Uterus (tissue), 3 donors: ENCODE measurements at regions not wholly inside any gene's neighbourhood (a gene's known extent, or its start where the extent isn't known, plus 50 kb on each side); places are given as distances from the start of the nearest gene placed in this dataset.

Experiments
- DNase-seq, 2 donors: peaks; one replicate each; pipeline ENCODE4 v3.0.0-alpha.2; 2019 to 2020
- H3K27ac ChIP-seq, 2 donors: fragments of 200-600 bp; sonication (generic); 1 replicate in 1 of 2; 2 replicates in 1 of 2; pipeline ENCODE4 v1.5.1; 2016 to 2018
- H3K27me3 ChIP-seq, 2 donors: fragments of 200-600 bp; sonication (generic); one replicate each; pipeline ENCODE4 v1.5.1; 2018 to 2019; ENCODE audit warnings: control low read depth in 1 of 2
- H3K36me3 ChIP-seq, 2 donors: fragments of 200-600 bp; sonication (generic); one replicate each; pipeline ENCODE4 v1.5.1; 2019; ENCODE audit warnings: control low read depth in 1 of 2
- H3K4me1 ChIP-seq, 2 donors: fragments of 200-600 bp; sonication (generic); one replicate each; pipeline ENCODE4 v1.5.1; 2018 to 2019; ENCODE audit warnings: control low read depth in 1 of 2
- H3K4me3 ChIP-seq, 2 donors: fragments of 200-600 bp; sonication (generic); 1 replicate in 1 of 2; 2 replicates in 1 of 2; pipeline ENCODE4 v1.5.1; 2018 to 2019; ENCODE audit warnings: mild to moderate bottlenecking in 1 of 2
- H3K9me3 ChIP-seq, 2 donors: fragments of 200-600 bp; sonication (generic); one replicate each; pipeline ENCODE4 v1.5.1; 2019; ENCODE audit warnings: control low read depth in 1 of 2
- CTCF ChIP-seq, 4 experiments: fragments of 200-600 bp in 2 of 4; fragments of 450-650 bp in 2 of 4; sonication (generic) in 2 of 4; IDR thresholded peaks; one replicate each; pipeline ENCODE4 v1.5.1; 2016 to 2019; ENCODE audit warnings: antibody characterized with exemption in 4 of 4, mild to moderate bottlenecking in 2 of 4, moderate library complexity in 1 of 4
- POLR2A ChIP-seq, 2 donors: fragments of 450-650 bp; IDR thresholded peaks; one replicate each; pipeline ENCODE4 v1.6.1; 2016; ENCODE audit warnings: antibody characterized with exemption in 2 of 2, mild to moderate bottlenecking in 1 of 2, moderate library complexity in 1 of 2
- intact Hi-C: fragments of 100-400 bp; cut with DNase I; formaldehyde crosslinking; loops from one replicate; pipeline ENCODE4 v1.15.1; 2023; ENCODE audit warnings: low total_unique reads
- donor health status: DM: yes; HTN: yes; CAD: no.

GRCh38 chr6:40726853-40727252 is 139.7 kb upstream of the LRFN2 start:
- Histone ChIP-seq H3K27ac (no peak overlapping the region), H3K36me3 (no peaks in the 10 kb centered on the region), H3K4me1 (no peaks in the 10 kb centered on the region), H3K27me3 (no peaks in the 10 kb centered on the region), H3K9me3 (no peaks in the 10 kb centered on the region), H3K4me3 (no peak overlapping the region)
- DNase-seq: no peak
- TF ChIP-seq POLR2A (IDR thresholded peaks at IDR 0.05) (no peak), CTCF (IDR thresholded peaks at IDR 0.05) (no peak)
- intact Hi-C loops: no loop called here

GRCh38 chr6:40725390-40725789 is 138.2 kb upstream of the LRFN2 start:
- H3K9me3 ChIP-seq: no peaks in the 10 kb centered on the region
- no peak for DNase-seq
- no peak for TF ChIP-seq CTCF (IDR thresholded peaks at IDR 0.05)
- TF ChIP-seq POLR2A (IDR thresholded peaks at IDR 0.05): no peak
- H3K4me1 ChIP-seq: no peaks in the 10 kb centered on the region
- H3K27me3 ChIP-seq: no peaks in the 10 kb centered on the region
- H3K4me3 ChIP-seq: no peak overlapping the region
- no peaks in the 10 kb centered on the region for H3K36me3 ChIP-seq
- no peak overlapping the region for H3K27ac ChIP-seq
- intact Hi-C loops: no loop called here

GRCh38 chr6:40724886-40725285 is 137.7 kb upstream of the LRFN2 start:
- Histone ChIP-seq H3K4me1 (no peaks in the 10 kb centered on the region), H3K4me3 (no peak overlapping the region), H3K27ac (no peak overlapping the region), H3K27me3 (no peaks in the 10 kb centered on the region), H3K9me3 (no peaks in the 10 kb centered on the region), H3K36me3 (no peaks in the 10 kb centered on the region)
- DNase-seq: no peak
- no peak for TF ChIP-seq CTCF (IDR thresholded peaks at IDR 0.05)
- intact Hi-C loops: no loop called here

GRCh38 chr6:40723967-40724366 is 136.8 kb upstream of the LRFN2 start:
- no peaks in the 10 kb centered on the region for H3K27me3 ChIP-seq
- no peaks in the 10 kb centered on the region for H3K36me3 ChIP-seq
- no peak overlapping the region for H3K4me3 ChIP-seq
- TF ChIP-seq POLR2A (IDR thresholded peaks at IDR 0.05) (no peak), CTCF (IDR thresholded peaks at IDR 0.05) (no peak)
- no peak for DNase-seq
- H3K9me3 ChIP-seq: no peaks in the 10 kb centered on the region
- intact Hi-C loops: no loop called here
- no peaks in the 10 kb centered on the region for H3K4me1 ChIP-seq
- no peak overlapping the region for H3K27ac ChIP-seq

GRCh38 chr6:40722553-40723258 is 135.5 kb upstream of the LRFN2 start:
- Histone ChIP-seq H3K9me3 (no peaks in the 10 kb centered on the region), H3K27me3 (no peaks in the 10 kb centered on the region), H3K4me1 (no peaks in the 10 kb centered on the region), H3K27ac (no peak overlapping the region), H3K36me3 (no peaks in the 10 kb centered on the region), H3K4me3 (no peak overlapping the region)
- intact Hi-C loops: no loop called here
- no peak for DNase-seq
- TF ChIP-seq POLR2A (IDR thresholded peaks at IDR 0.05) (no peak), CTCF (IDR thresholded peaks at IDR 0.05) (no peak)
